GM12872 (cell line): ENCODE measurements at regions not wholly inside any gene's neighbourhood (a gene's known extent, or its start where the extent isn't known, plus 50 kb on each side); places are given as distances from the start of the nearest gene placed in this dataset.

Experiments
- CTCF ChIP-seq: IDR thresholded peaks from 3 replicates; pipeline ENCODE4 v1.5.1; 2011; ENCODE audit warnings: low read depth, mild to moderate bottlenecking, low read length, moderate library complexity; ENCODE audit not compliant: insufficient read depth

- TF ChIP-seq CTCF: no peak
These were observed 258.0 kb upstream of the ATP2B1 start for GRCh38 chr12:89966495-89967240.

GRCh38 chr12:89965993-89966392, 257.4 kb upstream of the ATP2B1 start:
- no peak for TF ChIP-seq CTCF

- peak; percentile 35; the same call in 1 of the 3 replicates for TF ChIP-seq CTCF
These were observed 254.0 kb upstream of the ATP2B1 start for GRCh38 chr12:89962648-89963047.

GRCh38 chr12:89960607-89961394, 252.2 kb upstream of the ATP2B1 start:
- no peak for TF ChIP-seq CTCF

GRCh38 chr12:89960011-89960507, 251.4 kb upstream of the ATP2B1 start:
- no peak for TF ChIP-seq CTCF

- no peak for TF ChIP-seq CTCF
These were observed 250.5 kb upstream of the ATP2B1 start for GRCh38 chr12:89959179-89959578.

GRCh38 chr12:89954259-89954658, 245.6 kb upstream of the ATP2B1 start:
- TF ChIP-seq CTCF: no peak
